Breast epithelium (tissue), 4 donors: ENCODE measurements at regions not wholly inside any gene's neighbourhood (a gene's known extent, or its start where the extent isn't known, plus 50 kb on each side); places are given as distances from the start of the nearest gene placed in this dataset.

Source experiments
- DNase-seq, 2 donors: peaks; one replicate each; pipeline ENCODE4 v3.0.0-alpha.2; 2019; ENCODE audit warnings: low spot score in 2 of 2
- H3K27ac ChIP-seq, 2 donors: fragments of 200-600 bp; sonication (generic) in 1 of 2; one replicate each; pipeline ENCODE4 v1.5.1; 2016 to 2019; ENCODE audit warnings: mild to moderate bottlenecking in 1 of 2
- H3K27me3 ChIP-seq, 2 donors: fragments of 200-600 bp; sonication (generic) in 1 of 2; one replicate each; pipeline versions ENCODE4 v1.5.1 to v1.6.0; 2017 to 2019; ENCODE audit warnings: control low read depth in 1 of 2, mild to moderate bottlenecking in 1 of 2
- H3K36me3 ChIP-seq: fragments of 200-600 bp; one replicate; pipeline ENCODE4 v1.5.1; 2019
- H3K4me1 ChIP-seq, 2 donors: fragments of 200-600 bp; sonication (generic); one replicate each; pipeline ENCODE4 v1.5.1; 2016 to 2019; ENCODE audit warnings: control low read depth in 1 of 2
- H3K4me3 ChIP-seq, 3 donors: fragments of 200-600 bp; sonication (generic); 1 replicate in 2 of 3; 2 replicates in 1 of 3; pipeline ENCODE4 v1.5.1; 2016 to 2019; ENCODE audit warnings: mild to moderate bottlenecking in 3 of 3, moderate library complexity in 2 of 3
- H3K9me3 ChIP-seq, 2 donors: fragments of 200-600 bp; sonication (generic) in 1 of 2; one replicate each; pipeline ENCODE4 v1.5.1; 2016 to 2019; ENCODE audit warnings: control low read depth in 1 of 2
- POLR2A ChIP-seq: fragments of 450-650 bp; IDR thresholded peaks from one replicate; pipeline ENCODE4 v1.6.1; 2016; ENCODE audit warnings: antibody characterized with exemption, mild to moderate bottlenecking, moderate library complexity
- POLR2AphosphoS5 ChIP-seq, 3 donors: sonication (generic); formaldehyde crosslinking; IDR thresholded peaks; one replicate each; pipeline ENCODE4 v1.6.1; 2017; ENCODE audit warnings: antibody characterized with exemption in 3 of 3
- intact Hi-C: fragments of 100-400 bp; cut with DNase I; formaldehyde crosslinking; loops from one replicate; pipeline ENCODE4 v1.15.1; 2023; ENCODE audit warnings: low total_unique reads
- TF ChIP-seq, protein P1 (sequence below), 3 donors: fragments of 450-650 bp; IDR thresholded peaks; one replicate each; pipeline ENCODE4 v1.5.1; 2016 to 2017; ENCODE audit warnings: antibody characterized with exemption in 3 of 3, mild to moderate bottlenecking in 3 of 3, moderate library complexity in 3 of 3

- Histone ChIP-seq H3K27ac (no peak overlapping the region), H3K9me3 (no peaks in the 10 kb centered on the region), H3K27me3 (no peaks in the 10 kb centered on the region), H3K36me3 (no peaks in the 10 kb centered on the region), H3K4me3 (no peak overlapping the region), H3K4me1 (no peaks in the 10 kb centered on the region)
- DNase-seq: no peak
- TF ChIP-seq POLR2AphosphoS5 (IDR thresholded peaks at IDR 0.05) (no peak), POLR2A (no peak)
- TF ChIP-seq, protein P1, sequence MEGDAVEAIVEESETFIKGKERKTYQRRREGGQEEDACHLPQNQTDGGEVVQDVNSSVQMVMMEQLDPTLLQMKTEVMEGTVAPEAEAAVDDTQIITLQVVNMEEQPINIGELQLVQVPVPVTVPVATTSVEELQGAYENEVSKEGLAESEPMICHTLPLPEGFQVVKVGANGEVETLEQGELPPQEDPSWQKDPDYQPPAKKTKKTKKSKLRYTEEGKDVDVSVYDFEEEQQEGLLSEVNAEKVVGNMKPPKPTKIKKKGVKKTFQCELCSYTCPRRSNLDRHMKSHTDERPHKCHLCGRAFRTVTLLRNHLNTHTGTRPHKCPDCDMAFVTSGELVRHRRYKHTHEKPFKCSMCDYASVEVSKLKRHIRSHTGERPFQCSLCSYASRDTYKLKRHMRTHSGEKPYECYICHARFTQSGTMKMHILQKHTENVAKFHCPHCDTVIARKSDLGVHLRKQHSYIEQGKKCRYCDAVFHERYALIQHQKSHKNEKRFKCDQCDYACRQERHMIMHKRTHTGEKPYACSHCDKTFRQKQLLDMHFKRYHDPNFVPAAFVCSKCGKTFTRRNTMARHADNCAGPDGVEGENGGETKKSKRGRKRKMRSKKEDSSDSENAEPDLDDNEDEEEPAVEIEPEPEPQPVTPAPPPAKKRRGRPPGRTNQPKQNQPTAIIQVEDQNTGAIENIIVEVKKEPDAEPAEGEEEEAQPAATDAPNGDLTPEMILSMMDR (IDR thresholded peaks at IDR 0.05): no peak
- intact Hi-C loops: no loop called here
Observed at GRCh38 chr18:30644158-30644557, 398.4 kb downstream of the DSC3 start.

- TF ChIP-seq POLR2A (no peak), POLR2AphosphoS5 (IDR thresholded peaks at IDR 0.05) (no peak)
- TF ChIP-seq, protein P1 (IDR thresholded peaks at IDR 0.05): no peak
- Histone ChIP-seq H3K4me1 (no peaks in the 10 kb centered on the region), H3K27me3 (no peaks in the 10 kb centered on the region), H3K36me3 (no peaks in the 10 kb centered on the region), H3K4me3 (no peak overlapping the region), H3K9me3 (no peaks in the 10 kb centered on the region), H3K27ac (no peak overlapping the region)
- DNase-seq: no peak
- intact Hi-C loops: no loop called here
Observed at GRCh38 chr18:30639361-30639760, 403.2 kb downstream of the DSC3 start.

DNA sequence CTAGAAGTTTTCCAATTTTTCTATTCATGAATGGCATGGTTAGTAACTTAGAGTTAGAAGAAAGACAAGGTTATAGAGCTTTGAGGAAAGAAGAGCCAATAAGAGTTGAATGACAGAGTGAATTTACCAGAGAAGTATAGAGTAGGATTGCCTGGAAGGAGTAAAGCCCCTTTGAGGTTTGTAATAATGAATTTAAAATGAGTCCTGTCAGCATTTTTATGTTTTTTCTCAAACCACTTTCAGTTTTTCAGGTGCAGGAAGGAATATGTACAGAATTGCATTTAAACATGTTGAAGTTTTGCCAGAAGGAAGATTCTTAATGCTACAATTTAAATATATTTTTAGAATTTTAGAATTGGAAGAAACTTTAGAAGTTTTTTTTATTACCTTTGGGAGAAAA, 408.3 kb downstream of the DSC3 start:
- Histone ChIP-seq H3K9me3 (peaks cover 8 to 10% of the 10 kb centered on the region in 2 donors), H3K36me3 (no peaks in the 10 kb centered on the region), H3K4me1 (no peaks in the 10 kb centered on the region), H3K27me3 (no peaks in the 10 kb centered on the region), H3K27ac (no peak overlapping the region), H3K4me3 (no peak overlapping the region)
- intact Hi-C loops: no loop called here
- no peak for TF ChIP-seq POLR2AphosphoS5 (IDR thresholded peaks at IDR 0.05)
- TF ChIP-seq, protein P1 (IDR thresholded peaks at IDR 0.05): no peak
- TF ChIP-seq POLR2A: no peak
- DNase-seq: no peak

DNA sequence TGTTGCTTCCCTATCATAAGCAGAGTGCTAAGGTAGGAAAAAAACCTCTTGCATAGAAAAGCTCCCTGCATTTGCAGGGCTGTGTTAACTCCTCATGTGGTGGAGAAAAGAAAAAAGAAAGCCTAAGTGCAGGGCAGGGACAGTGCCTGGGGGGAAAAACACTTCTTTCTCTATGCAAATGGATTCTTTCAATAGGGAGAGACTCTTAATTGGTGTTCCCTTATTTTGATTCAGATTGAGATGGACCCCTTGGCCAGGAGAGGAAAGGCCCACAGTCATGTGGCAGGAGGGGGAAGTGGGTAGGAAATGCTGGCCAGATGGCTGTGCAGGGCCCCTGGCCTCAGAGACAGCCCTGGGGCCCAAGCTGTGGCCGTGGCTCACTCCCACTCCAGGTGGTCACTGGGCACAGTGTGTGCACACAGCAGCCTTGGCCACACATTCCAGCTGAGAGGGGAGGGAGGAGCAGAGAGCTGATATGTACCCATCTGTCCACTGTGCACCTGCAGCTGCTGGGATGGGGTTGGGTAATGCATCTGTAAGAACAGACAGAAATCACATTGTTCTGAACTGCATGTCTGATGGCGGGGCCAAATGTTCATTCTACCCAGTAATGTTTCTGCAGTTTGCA, 410.4 kb downstream of the DSC3 start:
- Histone ChIP-seq H3K36me3 (no peaks in the 10 kb centered on the region), H3K27me3 (no peaks in the 10 kb centered on the region), H3K4me3 (no peak overlapping the region), H3K27ac (no peak overlapping the region), H3K9me3 (peaks cover 8 to 10% of the 10 kb centered on the region in 2 donors), H3K4me1 (no peaks in the 10 kb centered on the region)
- TF ChIP-seq POLR2AphosphoS5 (IDR thresholded peaks at IDR 0.05) (no peak), POLR2A (no peak)
- no peak for DNase-seq
- intact Hi-C loops: no loop called here

GRCh38 chr18:30625961-30626360, 416.6 kb downstream of the DSC3 start:
- Histone ChIP-seq H3K9me3 (no peaks in the 10 kb centered on the region), H3K27ac (peak overlapping the region; percentile 56 to 80), H3K36me3 (no peaks in the 10 kb centered on the region), H3K4me3 (no peak overlapping the region), H3K27me3 (no peaks in the 10 kb centered on the region), H3K4me1 (no peaks in the 10 kb centered on the region)
- TF ChIP-seq, protein P1 (IDR thresholded peaks at IDR 0.05): no peak
- intact Hi-C loops: no loop called here
- peak in 1 of 2 donors; percentile 24 for DNase-seq
